Activated T-helper 2 cell treated with anti-CD3 and anti-CD28 coated beads, Interferon-gamma antibody, Interleukin-2, Interleukin-4, amounts not matched to agents 10 μg/mL and 5 μg/mL and 100 μg/mL, durations not matched to agents 14 hours and 24 hours and 36 hours (primary cell): ENCODE measurements at regions not wholly inside any gene's neighbourhood (a gene's known extent, or its start where the extent isn't known, plus 50 kb on each side); places are given as distances from the start of the nearest gene placed in this dataset.
"Not testable (repeated sequence)": the region's sequence is repeated elsewhere in the genome, so short reads cannot be mapped to it uniquely, and the experiment has no call there.

Experiments used
- DNase-seq: peaks from one replicate; pipeline ENCODE4 v3.0.0; 2021; ENCODE audit warnings: low spot score
- H3K27ac Mint-ChIP-seq: one replicate; pipeline ENCODE4 v1.8.0; 2021; ENCODE audit warnings: mixed read lengths
- H3K27me3 Mint-ChIP-seq: one replicate; pipeline ENCODE4 v1.8.0; 2021; ENCODE audit warnings: low read depth, mixed read lengths
- H3K36me3 Mint-ChIP-seq: one replicate; pipeline ENCODE4 v1.8.0; 2021; ENCODE audit warnings: low read depth, mixed read lengths
- H3K4me1 Mint-ChIP-seq: one replicate; pipeline ENCODE4 v1.8.0; 2021; ENCODE audit warnings: low read depth, mixed read lengths
- H3K4me3 Mint-ChIP-seq: one replicate; pipeline ENCODE4 v1.8.0; 2021; ENCODE audit warnings: low read depth, mild to moderate bottlenecking, moderate library complexity, mixed read lengths
- H3K9me3 Mint-ChIP-seq: one replicate; pipeline ENCODE4 v1.8.0; 2021; ENCODE audit warnings: mixed read lengths
- intact Hi-C: fragments of 100-400 bp; cut with micrococcal nuclease; formaldehyde crosslinking; loops from one replicate; pipeline ENCODE4 v1.15.1; 2023

DNA sequence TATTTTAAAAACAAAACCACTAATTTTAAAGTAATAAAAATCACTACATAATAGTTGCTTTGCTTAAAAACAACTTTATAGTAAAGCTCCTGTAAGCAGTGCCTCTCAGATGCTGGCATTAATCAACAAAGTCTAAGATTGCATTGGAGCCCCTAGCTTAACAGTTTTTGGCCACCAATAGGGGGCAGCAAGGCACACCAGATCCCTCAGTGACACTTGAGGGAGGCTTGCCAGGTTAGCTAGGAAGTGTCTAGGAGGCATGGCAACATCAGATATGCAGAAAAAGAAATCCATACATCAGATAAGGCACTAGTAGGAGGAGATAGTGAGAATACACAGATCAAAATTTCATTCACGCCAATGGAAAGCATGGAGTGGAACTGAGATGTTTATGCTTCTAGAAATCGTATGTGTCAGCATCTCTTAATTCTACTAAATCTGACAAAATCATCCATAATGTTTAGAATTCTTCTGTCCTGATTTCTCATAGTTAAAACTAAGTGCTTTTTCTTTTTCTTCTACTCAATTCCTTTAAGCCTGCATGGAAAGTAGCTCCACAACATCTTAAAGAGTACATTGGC, 73.6 kb upstream of the PAM start:
- no peak overlapping the region for H3K4me3 Mint-ChIP-seq
- H3K36me3 Mint-ChIP-seq = no peaks in the 10 kb centered on the region
- H3K27ac Mint-ChIP-seq = no peak overlapping the region
- DNase-seq = peak; percentile 23
- no peaks in the 10 kb centered on the region for H3K9me3 Mint-ChIP-seq
- intact Hi-C loops = loop anchor here (1.0 to 10.0 kb wide), 5 partner anchors 99 to 458 kb away; no protein-coding TSS in a partner anchor
- peaks cover 8% of the 10 kb centered on the region for H3K27me3 Mint-ChIP-seq
- H3K4me1 Mint-ChIP-seq = no peaks in the 10 kb centered on the region

DNA sequence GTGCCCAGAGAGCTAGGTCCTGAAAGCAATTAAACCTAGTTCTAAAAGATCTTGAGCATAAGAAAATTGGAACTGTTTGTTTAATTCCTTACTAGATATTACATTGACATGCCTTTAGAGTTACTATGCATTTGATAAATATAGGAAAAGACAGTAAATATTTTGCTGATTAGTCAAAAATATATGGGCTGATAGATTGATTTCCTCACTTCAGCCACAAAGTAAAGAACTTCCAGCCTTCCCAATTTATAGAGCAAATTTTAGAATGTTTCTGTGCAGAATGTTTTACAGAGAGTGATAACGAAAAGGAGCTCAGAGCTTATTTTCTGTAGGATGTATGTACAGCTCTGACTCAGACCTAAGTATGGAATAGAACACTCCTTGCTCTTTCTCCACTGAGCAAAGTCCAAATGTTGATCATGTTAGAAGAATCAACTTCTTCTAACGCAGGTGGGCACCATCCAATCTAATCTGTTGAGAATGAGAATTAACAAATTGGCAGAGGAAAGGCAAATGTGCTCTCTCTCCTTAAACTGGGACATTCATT, 72.9 kb upstream of the PAM start:
- peaks cover 8% of the 10 kb centered on the region for H3K27me3 Mint-ChIP-seq
- intact Hi-C loops = loop anchor here (10.0 kb wide), 1 partner anchor 293 kb away; no protein-coding TSS in a partner anchor
- no peaks in the 10 kb centered on the region for H3K9me3 Mint-ChIP-seq
- no peak overlapping the region for H3K4me3 Mint-ChIP-seq
- H3K4me1 Mint-ChIP-seq = no peaks in the 10 kb centered on the region
- no peaks in the 10 kb centered on the region for H3K36me3 Mint-ChIP-seq
- H3K27ac Mint-ChIP-seq = no peak overlapping the region
- no peak for DNase-seq

DNA sequence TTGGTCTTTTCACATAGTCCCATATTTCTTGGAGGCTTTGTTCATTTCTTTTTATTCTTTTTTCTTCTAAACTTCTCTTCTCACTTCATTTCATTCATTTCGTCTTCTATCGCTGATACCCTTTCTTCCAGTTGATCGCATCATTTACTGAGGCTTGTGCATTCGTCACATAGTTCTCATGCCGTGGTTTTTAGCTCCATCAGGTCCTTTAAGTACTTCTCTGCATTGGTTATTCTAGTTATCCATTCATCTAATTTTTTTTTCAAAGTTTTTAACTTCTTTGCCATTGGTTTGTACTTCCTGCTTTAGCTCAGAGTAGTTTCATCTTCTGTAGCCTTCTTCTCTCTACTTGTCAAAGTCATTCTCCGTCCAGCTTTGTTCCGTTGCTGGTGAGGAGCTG, 67.0 kb upstream of the PAM start:
- H3K27ac Mint-ChIP-seq, H3K27me3 Mint-ChIP-seq, H3K4me1 Mint-ChIP-seq, H3K4me3 Mint-ChIP-seq, DNase-seq, H3K36me3 Mint-ChIP-seq, H3K9me3 Mint-ChIP-seq: not testable (repeated sequence)
- intact Hi-C loops = loop anchor here (10.0 kb wide), 1 partner anchor 287 kb away; no protein-coding TSS in a partner anchor

DNA sequence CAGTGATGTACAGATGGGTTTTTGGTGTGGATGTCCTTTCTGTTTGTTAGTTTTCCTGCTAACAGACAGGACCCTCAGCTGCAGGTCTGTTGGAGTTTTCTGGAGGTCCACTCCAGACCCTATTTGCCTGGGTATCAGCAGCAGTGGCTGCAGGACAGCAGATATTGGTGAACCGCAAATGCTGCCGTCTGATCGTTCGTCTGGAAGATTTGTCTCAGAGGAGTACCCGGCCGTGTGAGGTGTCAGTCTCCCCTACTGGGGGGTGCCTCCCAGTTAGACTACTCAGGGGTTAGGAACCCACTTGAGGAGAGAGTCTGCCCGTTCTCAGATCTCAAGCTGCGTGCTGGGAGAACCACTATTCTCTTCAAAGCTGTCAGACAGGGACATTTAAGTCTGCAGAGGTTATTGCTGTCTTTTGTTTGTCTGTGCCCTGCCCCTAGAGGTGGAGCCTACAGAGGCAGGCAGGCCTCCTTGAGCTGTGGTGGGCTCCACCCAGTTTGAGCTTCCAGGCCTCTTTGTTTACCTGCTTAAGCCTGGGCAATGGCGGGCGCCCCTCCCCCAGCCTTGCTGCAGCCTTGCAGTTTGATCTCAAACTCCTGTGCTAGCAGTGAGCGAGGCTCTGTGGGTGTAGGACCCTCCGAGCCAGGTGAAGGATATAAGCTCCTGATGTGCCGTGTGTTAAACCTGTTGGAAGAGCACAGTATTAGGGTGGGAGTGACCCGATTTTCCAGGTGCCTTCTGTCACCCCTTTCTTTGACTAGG, 66.3 kb upstream of the PAM start:
- not testable (repeated sequence) for H3K9me3 Mint-ChIP-seq, DNase-seq, H3K27ac Mint-ChIP-seq, H3K4me3 Mint-ChIP-seq, H3K4me1 Mint-ChIP-seq, H3K27me3 Mint-ChIP-seq, H3K36me3 Mint-ChIP-seq
- intact Hi-C loops = loop anchor here (10.0 kb wide), 1 partner anchor 286 kb away; no protein-coding TSS in a partner anchor

DNA sequence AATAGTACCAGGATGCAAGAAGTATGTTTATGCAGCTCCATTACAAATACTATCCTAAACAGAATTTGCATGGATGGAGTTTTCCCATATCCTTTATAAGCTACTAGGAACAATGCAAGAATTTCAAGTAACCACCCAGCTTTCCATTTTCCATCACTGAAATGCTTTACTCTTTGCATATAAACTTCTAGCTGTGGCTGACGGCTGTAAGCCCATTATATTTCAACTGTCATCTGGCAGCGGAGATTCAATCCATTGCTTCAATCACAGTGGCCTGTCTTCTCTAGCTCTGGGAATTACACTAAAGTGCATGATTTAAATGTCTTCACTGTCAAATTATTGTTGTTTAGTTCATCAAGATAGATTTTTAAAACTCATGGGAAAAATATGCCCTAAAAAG, 64.2 kb upstream of the PAM start:
- Mint-ChIP-seq H3K9me3 (peaks cover 4% of the 10 kb centered on the region), H3K27ac (no peak overlapping the region), H3K4me3 (no peak overlapping the region), H3K36me3 (no peaks in the 10 kb centered on the region), H3K4me1 (no peaks in the 10 kb centered on the region), H3K27me3 (no peaks in the 10 kb centered on the region)
- intact Hi-C loops = no loop called here
- no peak for DNase-seq

DNA sequence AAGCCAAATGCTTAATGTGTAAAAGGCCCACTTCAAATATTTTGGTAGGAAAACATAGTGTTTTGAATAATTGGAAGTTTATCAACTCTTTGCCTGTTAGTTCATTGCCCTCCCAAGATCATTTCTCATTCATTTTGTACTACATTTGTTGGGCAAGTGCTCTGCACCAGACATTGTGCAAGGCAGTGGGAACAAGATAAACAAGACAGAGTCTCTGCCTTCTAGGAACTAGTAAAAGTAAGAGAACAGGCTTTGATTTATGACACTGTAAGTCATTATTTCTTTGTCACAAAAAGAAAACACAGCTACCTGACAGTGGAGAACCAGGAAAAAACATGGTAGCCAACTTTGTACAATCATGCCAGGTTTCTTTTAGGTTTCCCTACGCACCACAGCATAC, 63.7 kb upstream of the PAM start:
- H3K36me3 Mint-ChIP-seq = no peaks in the 10 kb centered on the region
- H3K4me3 Mint-ChIP-seq = no peak overlapping the region
- H3K9me3 Mint-ChIP-seq = peaks cover 4% of the 10 kb centered on the region
- H3K4me1 Mint-ChIP-seq = no peaks in the 10 kb centered on the region
- no peak overlapping the region for H3K27ac Mint-ChIP-seq
- no peak for DNase-seq
- no peaks in the 10 kb centered on the region for H3K27me3 Mint-ChIP-seq
- intact Hi-C loops = no loop called here

DNA sequence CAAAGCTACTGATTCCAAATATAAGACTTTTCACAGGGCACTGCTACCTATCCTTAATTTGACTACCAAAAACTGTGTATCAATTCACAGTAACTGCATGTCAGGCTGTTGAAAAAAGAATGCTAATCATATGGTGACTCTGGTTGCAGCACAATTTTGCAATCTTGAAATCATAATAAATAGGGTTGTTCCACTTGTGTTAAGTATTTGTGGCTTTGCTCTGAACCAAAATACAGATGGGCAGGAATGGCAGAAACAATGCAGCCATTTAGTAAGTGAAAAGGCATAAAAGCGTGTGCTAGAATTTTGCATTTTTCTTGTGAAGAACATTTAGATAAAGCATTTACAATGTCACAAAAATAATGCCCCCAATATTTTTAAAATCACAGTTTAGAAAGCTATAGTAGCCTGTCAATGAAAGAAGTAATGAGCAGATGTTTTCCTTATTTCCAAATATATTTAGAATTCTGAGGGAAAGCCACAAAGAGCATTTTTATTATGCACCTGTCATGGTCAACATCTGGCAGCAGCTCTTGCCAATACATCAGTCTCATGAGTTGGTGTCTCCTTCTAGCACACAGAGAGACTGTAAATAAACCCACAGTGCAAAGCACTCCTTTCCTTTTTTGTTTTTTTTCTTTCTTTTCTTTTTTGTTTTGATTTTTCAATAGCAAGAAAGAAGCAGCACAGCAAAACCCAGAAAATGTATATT, 54.8 kb upstream of the PAM start:
- intact Hi-C loops = no loop called here
- Mint-ChIP-seq H3K9me3 (no peaks in the 10 kb centered on the region), H3K4me3 (no peak overlapping the region), H3K4me1 (no peaks in the 10 kb centered on the region), H3K27me3 (peaks cover 3% of the 10 kb centered on the region), H3K36me3 (no peaks in the 10 kb centered on the region), H3K27ac (no peak overlapping the region)
- DNase-seq = no peak

DNA sequence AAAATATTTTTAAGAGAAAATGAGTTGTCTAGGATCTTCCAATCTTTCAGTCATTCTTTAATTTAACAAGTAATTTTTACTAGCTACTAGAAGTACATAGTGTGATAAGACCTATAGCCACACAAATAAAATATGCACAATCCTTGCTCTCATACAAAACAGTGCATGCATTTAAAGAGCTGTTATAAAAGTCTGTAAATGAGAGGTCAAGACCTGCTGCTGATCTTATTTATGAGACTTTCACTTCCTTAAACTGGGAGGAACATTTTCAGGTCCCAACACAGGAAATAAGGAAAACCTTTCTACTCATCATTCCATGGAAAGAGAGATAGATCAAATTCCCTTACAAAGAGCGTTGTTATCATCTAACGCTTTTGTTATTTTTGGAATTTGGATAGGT, 54.2 kb upstream of the PAM start:
- H3K36me3 Mint-ChIP-seq = no peaks in the 10 kb centered on the region
- H3K4me1 Mint-ChIP-seq = no peaks in the 10 kb centered on the region
- H3K9me3 Mint-ChIP-seq = no peaks in the 10 kb centered on the region
- H3K27ac Mint-ChIP-seq = no peak overlapping the region
- no peak for DNase-seq
- intact Hi-C loops = no loop called here
- H3K4me3 Mint-ChIP-seq = no peak overlapping the region
- peaks cover 3% of the 10 kb centered on the region for H3K27me3 Mint-ChIP-seq

DNA sequence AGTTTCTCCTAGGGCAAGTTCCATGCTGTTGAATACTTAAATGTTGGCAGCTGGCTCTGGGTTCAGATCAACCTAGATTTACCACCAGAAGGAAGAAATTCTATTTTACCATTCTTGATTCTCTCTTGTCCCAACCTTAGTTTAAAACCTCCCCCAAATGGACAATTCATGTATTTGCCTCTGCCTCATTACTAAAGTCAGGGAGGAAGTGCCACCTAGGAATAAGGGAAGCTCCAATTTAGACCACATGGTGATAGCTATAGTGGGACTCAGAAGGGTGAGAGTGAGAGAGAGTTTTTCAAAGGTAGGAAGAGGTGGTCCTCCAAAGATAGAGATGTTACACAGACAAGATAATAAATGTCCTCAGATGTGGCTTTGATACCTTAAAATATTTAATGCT, 53.4 kb upstream of the PAM start:
- intact Hi-C loops = no loop called here
- no peaks in the 10 kb centered on the region for H3K36me3 Mint-ChIP-seq
- H3K27me3 Mint-ChIP-seq = peaks cover 3% of the 10 kb centered on the region
- no peak overlapping the region for H3K27ac Mint-ChIP-seq
- H3K4me3 Mint-ChIP-seq = no peak overlapping the region
- no peak for DNase-seq
- H3K9me3 Mint-ChIP-seq = no peaks in the 10 kb centered on the region
- no peaks in the 10 kb centered on the region for H3K4me1 Mint-ChIP-seq
